ENCODE measurements at regions not wholly inside any gene's neighbourhood (a gene's known extent, or its start where the extent isn't known, plus 50 kb on each side); places are given as distances from the start of the nearest gene placed in this dataset.

GRCh38 chr20:22288156-22288555 is 296.2 kb downstream of the FOXA2 start:
- TF ChIP-seq CTCF (IDR thresholded peaks at IDR 0.05; ENCODE audit: insufficient read depth, low read length, severe bottlenecking) = no peak
- DNase-seq (ENCODE audit: low read depth) (no peak), FAIRE-seq (no peak)
- H3K4me3 ChIP-seq (ENCODE audit: low read depth, low read length) = no peak overlapping the region
- no peaks in the 10 kb centered on the region for H3K36me3 ChIP-seq (ENCODE audit: control insufficient read depth, insufficient read depth, low read length)
- H3K27me3 ChIP-seq (ENCODE audit: control insufficient read depth, insufficient read depth, low read length) = no peaks in the 10 kb centered on the region

- FAIRE-seq (no peak), DNase-seq (ENCODE audit: low read depth) (no peak)
- no peak for TF ChIP-seq CTCF (IDR thresholded peaks at IDR 0.05; ENCODE audit: insufficient read depth, low read length, severe bottlenecking)
- no peaks in the 10 kb centered on the region for H3K36me3 ChIP-seq (ENCODE audit: control insufficient read depth, insufficient read depth, low read length)
- no peak overlapping the region for H3K4me3 ChIP-seq (ENCODE audit: low read depth, low read length)
- no peaks in the 10 kb centered on the region for H3K27me3 ChIP-seq (ENCODE audit: control insufficient read depth, insufficient read depth, low read length)
Measured at GRCh38 chr20:22285555-22285954, 298.8 kb downstream of the FOXA2 start.

DNA sequence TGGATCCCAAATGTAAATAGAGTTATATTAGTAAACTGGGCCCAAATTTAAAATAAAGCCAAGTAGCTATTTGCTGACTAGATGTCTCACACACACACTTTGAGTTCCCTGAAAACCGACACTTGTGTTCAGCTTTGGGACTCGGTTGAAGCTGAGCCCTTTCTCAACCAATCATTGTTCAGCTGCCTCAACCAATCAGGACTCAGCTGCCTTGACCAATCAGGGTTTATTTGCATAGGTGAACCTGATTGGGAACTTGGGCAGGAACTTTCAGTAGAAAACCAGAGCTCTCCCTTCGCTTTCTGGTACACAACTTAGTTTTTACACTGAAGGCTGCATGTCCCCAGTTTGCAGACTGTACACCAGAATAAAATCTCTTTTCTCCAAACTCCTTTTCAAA is 301.7 kb downstream of the FOXA2 start:
- H3K27me3 ChIP-seq (ENCODE audit: control insufficient read depth, insufficient read depth, low read length) = no peaks in the 10 kb centered on the region
- FAIRE-seq (no peak), DNase-seq (ENCODE audit: low read depth) (no peak)

DNA sequence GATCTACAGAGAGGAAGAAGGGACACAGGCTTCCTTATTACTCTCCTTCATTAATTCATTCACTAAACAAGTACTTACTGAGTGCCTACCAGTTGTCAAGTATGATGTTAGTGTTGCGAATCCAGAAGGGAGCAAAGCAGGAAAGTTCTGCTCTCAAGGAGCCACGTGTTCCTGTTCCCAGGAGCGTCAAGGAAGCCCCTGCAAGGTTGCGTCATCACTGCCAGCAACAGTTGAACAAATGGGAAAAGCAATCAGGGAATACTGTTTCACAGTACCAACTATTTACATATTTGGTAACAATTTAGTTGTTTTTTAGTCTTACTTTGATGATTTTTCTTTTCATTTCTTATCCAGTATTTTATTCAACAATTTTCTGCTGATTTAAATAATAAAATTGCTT is 310.0 kb downstream of the FOXA2 start:
- FAIRE-seq (no peak), DNase-seq (ENCODE audit: low read depth) (no peak)
- no peaks in the 10 kb centered on the region for H3K36me3 ChIP-seq (ENCODE audit: control insufficient read depth, insufficient read depth, low read length)
- H3K4me3 ChIP-seq (ENCODE audit: low read depth, low read length) = no peak overlapping the region
- no peak for TF ChIP-seq CTCF (IDR thresholded peaks at IDR 0.05; ENCODE audit: insufficient read depth, low read length, severe bottlenecking)
- no peaks in the 10 kb centered on the region for H3K27me3 ChIP-seq (ENCODE audit: control insufficient read depth, insufficient read depth, low read length)

More for the DNA sequence above, 301.7 kb downstream of the FOXA2 start:
- no peak for TF ChIP-seq CTCF (IDR thresholded peaks at IDR 0.05; ENCODE audit: insufficient read depth, low read length, severe bottlenecking)
- H3K4me3 ChIP-seq (ENCODE audit: low read depth, low read length) = no peak overlapping the region
- no peaks in the 10 kb centered on the region for H3K36me3 ChIP-seq (ENCODE audit: control insufficient read depth, insufficient read depth, low read length)

DNA sequence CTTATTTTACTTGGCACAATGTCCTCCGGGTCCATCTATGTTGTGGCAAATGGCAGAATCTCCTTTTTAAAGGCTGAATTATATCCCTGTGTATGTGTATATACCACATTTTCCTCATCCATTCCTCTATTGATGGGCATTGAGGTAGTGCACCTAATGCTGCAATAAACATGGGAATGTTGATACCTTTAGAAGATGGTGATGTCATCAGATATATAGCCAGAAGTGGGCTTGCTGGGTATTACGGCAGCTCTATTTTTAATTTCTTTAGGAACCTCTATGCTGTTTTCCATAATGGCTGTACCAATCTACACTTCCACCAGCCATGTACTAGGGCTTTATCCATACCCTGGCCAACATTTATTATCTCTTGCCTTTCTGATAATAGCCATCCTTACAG is 315.7 kb downstream of the FOXA2 start:
- TF ChIP-seq CTCF (IDR thresholded peaks at IDR 0.05; ENCODE audit: insufficient read depth, low read length, severe bottlenecking) = no peak
- H3K36me3 ChIP-seq (ENCODE audit: control insufficient read depth, insufficient read depth, low read length) = no peaks in the 10 kb centered on the region
- FAIRE-seq (no peak), DNase-seq (ENCODE audit: low read depth) (no peak)
- no peaks in the 10 kb centered on the region for H3K27me3 ChIP-seq (ENCODE audit: control insufficient read depth, insufficient read depth, low read length)
- no peak overlapping the region for H3K4me3 ChIP-seq (ENCODE audit: low read depth, low read length)

- TF ChIP-seq CTCF (IDR thresholded peaks at IDR 0.05; ENCODE audit: insufficient read depth, low read length, severe bottlenecking) = no peak
- no peak for FAIRE-seq
Measured at GRCh38 chr20:22264917-22265316, 319.5 kb downstream of the FOXA2 start.

More at GRCh38 chr20:22264917-22265316, 319.5 kb downstream of the FOXA2 start:
- DNase-seq (ENCODE audit: low read depth) = no peak
- Histone ChIP-seq H3K27me3 (ENCODE audit: control insufficient read depth, insufficient read depth, low read length) (no peaks in the 10 kb centered on the region), H3K4me3 (ENCODE audit: low read depth, low read length) (no peak overlapping the region), H3K36me3 (ENCODE audit: control insufficient read depth, insufficient read depth, low read length) (no peaks in the 10 kb centered on the region)
